K562 (cell line): ENCODE measurements at regions not wholly inside any gene's neighbourhood (a gene's known extent, or its start where the extent isn't known, plus 50 kb on each side); places are given as distances from the start of the nearest gene placed in this dataset.
"Not testable (repeated sequence)": the region's sequence is repeated elsewhere in the genome, so short reads cannot be mapped to it uniquely, and the experiment has no call there.

ENCODE experiments used
- ATAC-seq: fragments of 200-7000 bp; cut with Tn5 transposase; 3 replicates; pipeline ENCODE4 v1.9.1; 2020; ENCODE audit warnings: moderate library complexity
- BruUV-seq: library from RNA; stranded (reverse); fragments of 400-500 nt; replicated peaks from 2 replicates; lab custom pipeline; 2021; lab: Mats Ljungman, UMichigan
- CTCF ChIA-PET: fragments of 300-600 bp; formaldehyde crosslinking; extraction: SDS; loops from one replicate; lab custom pipeline; 2021; ENCODE audit warnings: low intra/inter-chr PET ratio; lab: Yijun Ruan, JAX
- POLR2A ChIA-PET: fragments of 300-600, 350-650 bp; sonication (Branson Sonifier 250); formaldehyde crosslinking; extraction: SDS; loops from one replicate; lab custom pipeline; 2021; ENCODE audit warnings: antibody characterized with exemption, inconsistent platforms; lab: Yijun Ruan, JAX
- DNase-seq, 4 experiments: peaks; one replicate each; pipeline versions ENCODE4 v3.0.0 to v3.0.0-alpha.2; 2011 to 2018; ENCODE audit warnings: low spot score in 3 of 4, mixed read lengths in 3 of 4; ENCODE audit errors: extremely low read depth in 1 of 4
- FAIRE-seq: peaks from 2 replicates; lab custom pipeline; 2011; peaks lifted over from hg19 to GRCh38; lab: Jason Lieb, UNC
- H2AFZ ChIP-seq: 2 replicates; pipeline ENCODE4 v1.6.0; 2011; ENCODE audit warnings: low read depth, low read length, control low read depth, inconsistent platforms
- H3K27ac ChIP-seq: fragments of 200-600 bp; 3 replicates; pipeline ENCODE4 v1.8.0; 2011; ENCODE audit warnings: low read depth, mild to moderate bottlenecking, control low read depth, inconsistent platforms, low read length, moderate library complexity, mixed read lengths; ENCODE audit errors: extremely low read depth
- H3K27me3 ChIP-seq, 2 experiments: fragments of 300-600 bp in 1 of 2; 2 replicates in 1 of 2; 3 replicates in 1 of 2; pipeline versions ENCODE4 v1.6.0 to v1.8.0; 2011; ENCODE audit warnings: inconsistent platforms in 2 of 2, low read length in 2 of 2, mild to moderate bottlenecking in 1 of 2, mixed read lengths in 1 of 2, moderate library complexity in 1 of 2; ENCODE audit not compliant: control insufficient read depth in 2 of 2, insufficient read depth in 2 of 2
- H3K36me3 ChIP-seq: fragments of 300-600 bp; 3 replicates; pipeline ENCODE4 v1.8.0; 2011; ENCODE audit warnings: mild to moderate bottlenecking, low read length, inconsistent platforms; ENCODE audit not compliant: control insufficient read depth, insufficient read depth
- H3K4me1 ChIP-seq, 2 experiments: fragments of 200-600 bp in 1 of 2; replicated peaks in 1 of 2; 2 replicates in 1 of 2; 3 replicates in 1 of 2; pipeline versions ENCODE4 v1.5.1 to v1.8.0; 2011; ENCODE audit warnings: inconsistent platforms in 2 of 2, low read length in 2 of 2, mild to moderate bottlenecking in 1 of 2, mixed read lengths in 1 of 2, moderate library complexity in 1 of 2; ENCODE audit not compliant: control insufficient read depth in 2 of 2, insufficient read depth in 2 of 2
- H3K4me2 ChIP-seq: 2 replicates; pipeline ENCODE4 v1.6.1; 2011; ENCODE audit warnings: low read length, control low read depth, inconsistent platforms, mixed read lengths; ENCODE audit not compliant: insufficient read depth
- H3K4me3 ChIP-seq: fragments of 200-600 bp; sonication (generic), shearing (Covaris generic); 2 replicates; pipeline ENCODE4 v1.5.1; 2016; ENCODE audit warnings: control low read depth, inconsistent platforms
- H3K79me2 ChIP-seq: fragments of 200-600 bp; 3 replicates; pipeline ENCODE4 v1.8.0; 2011; ENCODE audit warnings: low read length, inconsistent platforms; ENCODE audit not compliant: control insufficient read depth, insufficient read depth
- H3K9ac ChIP-seq, 2 experiments: 2 replicates each; pipeline versions ENCODE4 v1.6.0 to v1.6.1; 2011; ENCODE audit warnings: low read depth in 2 of 2, low read length in 2 of 2, control low read depth in 1 of 2, inconsistent platforms in 1 of 2, mild to moderate bottlenecking in 1 of 2, mixed read lengths in 1 of 2; ENCODE audit not compliant: insufficient read depth in 1 of 2
- H3K9me1 ChIP-seq: one replicate; pipeline ENCODE4 v1.6.0; 2011; ENCODE audit warnings: inconsistent platforms, mild to moderate bottlenecking, low read length, moderate library complexity; ENCODE audit not compliant: control insufficient read depth, insufficient read depth
- H3K9me3 ChIP-seq: replicated peaks from 2 replicates; pipeline ENCODE4 v1.5.1; 2011; ENCODE audit warnings: low read depth, low read length, inconsistent platforms; ENCODE audit not compliant: control insufficient read depth, insufficient read depth
- H4K20me1 ChIP-seq: replicated peaks from 2 replicates; pipeline ENCODE4 v1.6.1; 2011; ENCODE audit warnings: low read length, inconsistent platforms, mixed read lengths; ENCODE audit not compliant: control insufficient read depth, insufficient read depth
- ERF ChIP-seq: fragments of 450-650 bp; formaldehyde crosslinking; IDR thresholded peaks from 2 replicates; pipeline ENCODE4 v1.4.0; 2020; ENCODE audit warnings: mild to moderate bottlenecking, mixed read lengths
- HDGF ChIP-seq: fragments of 450-650 bp; IDR thresholded peaks from 2 replicates; pipeline ENCODE4 v1.6.1; 2016
- HLTF ChIP-seq: fragments of 450-650 bp; IDR thresholded peaks from 2 replicates; pipeline ENCODE4 v1.6.1; 2016
- HNRNPK ChIP-seq: fragments of 200-400 bp; formaldehyde crosslinking; IDR thresholded peaks from one replicate; pipeline ENCODE4 v1.6.1; 2018; ENCODE audit warnings: mild to moderate bottlenecking, low read depth, low read length; ENCODE audit not compliant: poor library complexity, severe bottlenecking
- NCOR1 ChIP-seq: fragments of 450-650 bp; IDR thresholded peaks from 2 replicates; pipeline ENCODE4 v1.6.1; 2016; ENCODE audit warnings: mild to moderate bottlenecking, moderate library complexity
- NEUROD1 ChIP-seq: fragments of 150-350 bp; IDR thresholded peaks from 2 replicates; pipeline ENCODE4 v1.6.1; 2014; ENCODE audit warnings: borderline replicate concordance, low read length, low read depth; ENCODE audit not compliant: partially characterized antibody
- NR0B1 ChIP-seq: fragments of 450-650 bp; IDR thresholded peaks from one replicate; pipeline ENCODE4 v1.6.1; 2018; ENCODE audit warnings: mild to moderate bottlenecking, moderate library complexity; ENCODE audit not compliant: partially characterized antibody
- PATZ1 ChIP-seq: fragments of 250-450 bp; sonication (Bioruptor Pico); IDR thresholded peaks from 2 replicates; pipeline ENCODE4 v1.5.0; 2020; ENCODE audit warnings: mild to moderate bottlenecking, borderline replicate concordance
- POLR2H ChIP-seq: IDR thresholded peaks from 2 replicates; pipeline ENCODE4 v1.6.1; 2016; ENCODE audit warnings: missing genetic modification characterization, low read depth, mild to moderate bottlenecking, control low read depth, missing compliant biosample characterization, moderate library complexity
- POU5F1 ChIP-seq: fragments of 150-350 bp; IDR thresholded peaks from 2 replicates; pipeline ENCODE4 v1.6.1; 2014; ENCODE audit warnings: borderline replicate concordance, low read length, low read depth, mild to moderate bottlenecking; ENCODE audit not compliant: partially characterized antibody
- SIN3B ChIP-seq: fragments of 450-650 bp; IDR thresholded peaks from 2 replicates; pipeline ENCODE4 v1.6.1; 2017; ENCODE audit warnings: low read depth, mild to moderate bottlenecking, moderate library complexity
- SPI1 ChIP-seq: IDR thresholded peaks from 2 replicates; pipeline ENCODE4 v1.6.1; 2011; ENCODE audit warnings: low read depth, low read length, control low read depth, borderline replicate concordance
- STAT5B ChIP-seq: fragments of 250-450 bp; sonication (Bioruptor Pico); IDR thresholded peaks from 2 replicates; pipeline ENCODE4 v1.8.0; 2021; ENCODE audit warnings: mild to moderate bottlenecking, inconsistent platforms
- ZNF12 ChIP-seq: sonication (generic); formaldehyde crosslinking; IDR thresholded peaks from 2 replicates; pipeline ENCODE4 v1.4.0; 2020; ENCODE audit warnings: mild to moderate bottlenecking, missing genetic modification reagents
- WGBS: fragments of 100-300 bp; shearing (Covaris generic); methylation state at CpG from one replicate; pipeline ENCODE4 v1.1.6; 2016; ENCODE audit warnings: low coverage, mixed read lengths; ENCODE audit not compliant: insufficient coverage; ENCODE audit errors: missing lambda C conversion rate; 5-methylcytosine and 5-hydroxymethylcytosine counted together
- in situ Hi-C: fragments of 300-500 bp; cut with MboI; formaldehyde crosslinking; loops from 4 replicates; pipeline ENCODE4 v1.15.0; 2018; ENCODE audit warnings: inconsistent platforms, mixed read lengths
- intact Hi-C: fragments of 100-400 bp; cut with micrococcal nuclease; formaldehyde crosslinking; loops from 2 replicates; pipeline ENCODE4 v1.14.2; 2022

GRCh38 chr6:71097264-71097663, 140.4 kb upstream of the B3GAT2 start:
- H3K36me3 ChIP-seq, in situ Hi-C loops, H4K20me1 ChIP-seq, FAIRE-seq, CTCF ChIA-PET, H3K9ac ChIP-seq, H2AFZ ChIP-seq, H3K27me3 ChIP-seq, H3K79me2 ChIP-seq, DNase-seq, H3K4me2 ChIP-seq, H3K4me1 ChIP-seq, H3K9me3 ChIP-seq, H3K27ac ChIP-seq, H3K9me1 ChIP-seq, ATAC-seq, intact Hi-C loops, H3K4me3 ChIP-seq, POLR2A ChIA-PET, BruUV-seq: not testable (repeated sequence)
- WGBS = 5% methylated on average over 2 of the region's 2 CpGs
- TF ChIP-seq SPI1 = peak; percentile 54; the same call in 1 of the 2 replicates

- H3K9ac ChIP-seq = no peak overlapping the region
- FAIRE-seq (no peak), DNase-seq (no peak), ATAC-seq (no peak)
- no peaks in the 10 kb centered on the region for H3K9me1 ChIP-seq
- no peak overlapping the region for H3K27ac ChIP-seq
- no peaks in the 10 kb centered on the region for H3K27me3 ChIP-seq
- BruUV-seq = no TSS peak
- ChIA-PET CTCF (no interaction called here), POLR2A (no interaction called here)
- no peaks in the 10 kb centered on the region for H3K9me3 ChIP-seq
- no peak overlapping the region for H2AFZ ChIP-seq
- H3K4me1 ChIP-seq = no peaks in the 10 kb centered on the region
- H3K36me3 ChIP-seq = no peaks in the 10 kb centered on the region
- H4K20me1 ChIP-seq = no peaks in the 10 kb centered on the region
- 0% methylated on average over 1 of the region's 1 CpG for WGBS
- in situ Hi-C loops = no loop called here
- no peak overlapping the region for H3K4me2 ChIP-seq
- H3K4me3 ChIP-seq = no peak overlapping the region
- no peaks in the 10 kb centered on the region for H3K79me2 ChIP-seq
- intact Hi-C loops = no loop called here
- TF ChIP-seq POLR2H (no peak), PATZ1 (CRISPR knock-in tag) (no peak), STAT5B (CRISPR knock-in tag) (no peak), SIN3B (no peak), HDGF (no peak), NCOR1 (no peak), ZNF12 (CRISPR knock-in tag) (no peak), NEUROD1 (no peak), POU5F1 (no peak), HNRNPK (no peak), HLTF (no peak), ERF (CRISPR knock-in tag) (no peak), NR0B1 (no peak)
Measured at GRCh38 chr6:71099649-71100048, 142.8 kb upstream of the B3GAT2 start.
